Karpas-422 (cell line): ENCODE measurements at regions not wholly inside any gene's neighbourhood (a gene's known extent, or its start where the extent isn't known, plus 50 kb on each side); places are given as distances from the start of the nearest gene placed in this dataset.

Source experiments
- DNase-seq: peaks from one replicate; pipeline ENCODE4 v3.0.0-alpha.2; 2015
- H2AFZ ChIP-seq: fragments of 200-600 bp; sonication (generic); 2 replicates; pipeline ENCODE4 v1.6.1; 2014; ENCODE audit warnings: antibody characterized with exemption, low read length, mixed read lengths
- H3K27ac ChIP-seq: fragments of 200-600 bp; sonication (generic); 2 replicates; pipeline ENCODE4 v1.5.1; 2014; ENCODE audit warnings: mild to moderate bottlenecking, low read length, moderate library complexity
- H3K27me3 ChIP-seq: fragments of 200-600 bp; sonication (generic); 2 replicates; pipeline ENCODE4 v1.6.1; 2014; ENCODE audit warnings: low read length, mixed read lengths
- H3K36me3 ChIP-seq: fragments of 200-600 bp; sonication (generic); 2 replicates; pipeline ENCODE4 v1.6.1; 2014; ENCODE audit warnings: low read length, mixed read lengths; ENCODE audit not compliant: insufficient read depth
- H3K4me1 ChIP-seq: fragments of 200-600 bp; sonication (generic); 2 replicates; pipeline ENCODE4 v1.6.1; 2014; ENCODE audit warnings: mild to moderate bottlenecking, low read length, mixed read lengths
- H3K4me2 ChIP-seq: fragments of 200-600 bp; sonication (generic); 2 replicates; pipeline ENCODE4 v1.6.1; 2014; ENCODE audit warnings: low read length, low read depth, mild to moderate bottlenecking; ENCODE audit not compliant: poor library complexity, severe bottlenecking
- H3K4me3 ChIP-seq: fragments of 200-600 bp; sonication (generic); 2 replicates; pipeline ENCODE4 v1.5.1; 2014; ENCODE audit warnings: mild to moderate bottlenecking, antibody characterized with exemption, low read length, mixed read lengths
- H3K79me2 ChIP-seq: fragments of 200-600 bp; sonication (generic); 2 replicates; pipeline ENCODE4 v1.6.1; 2014; ENCODE audit warnings: mild to moderate bottlenecking, low read length, mixed read lengths
- H3K9ac ChIP-seq: fragments of 200-600 bp; sonication (generic); 2 replicates; pipeline ENCODE4 v1.6.0; 2014; ENCODE audit warnings: low read length
- H3K9me2 ChIP-seq: fragments of 200-600 bp; sonication (generic), shearing (Covaris generic); replicated peaks from 2 replicates; pipeline ENCODE4 v1.6.0; 2014; ENCODE audit warnings: mild to moderate bottlenecking, low read length, moderate library complexity; ENCODE audit not compliant: insufficient read depth
- H3K9me3 ChIP-seq: fragments of 300-700, 200-600 bp; sonication (generic); 2 replicates; pipeline ENCODE4 v1.6.1; 2014; ENCODE audit warnings: low read length, mixed read lengths
- H4K20me1 ChIP-seq: fragments of 200-600 bp; sonication (generic); 2 replicates; pipeline ENCODE4 v1.6.1; 2014; ENCODE audit warnings: mild to moderate bottlenecking, antibody characterized with exemption, low read length, low read depth; ENCODE audit not compliant: insufficient read depth

- no peaks in the 10 kb centered on the region for H3K36me3 ChIP-seq
- no peaks in the 10 kb centered on the region for H3K79me2 ChIP-seq
- DNase-seq: no peak
- H3K4me2 ChIP-seq: no peak overlapping the region
- no peak overlapping the region for H3K9ac ChIP-seq
- H4K20me1 ChIP-seq: no peaks in the 10 kb centered on the region
- no peaks in the 10 kb centered on the region for H3K4me1 ChIP-seq
- no peak overlapping the region for H3K4me3 ChIP-seq
- peaks cover 23% of the 10 kb centered on the region for H3K9me3 ChIP-seq
- no peak overlapping the region for H2AFZ ChIP-seq
- no peaks in the 10 kb centered on the region for H3K9me2 ChIP-seq
- no peak overlapping the region for H3K27ac ChIP-seq
- H3K27me3 ChIP-seq: no peaks in the 10 kb centered on the region
Observed at GRCh38 chr11:41659985-41660384, 200.5 kb upstream of the LRRC4C start.

- H3K79me2 ChIP-seq: no peaks in the 10 kb centered on the region
- no peaks in the 10 kb centered on the region for H3K4me1 ChIP-seq
- H3K9me3 ChIP-seq: peaks cover 23% of the 10 kb centered on the region
- H3K27ac ChIP-seq: no peak overlapping the region
- H3K4me2 ChIP-seq: no peak overlapping the region
- no peak overlapping the region for H2AFZ ChIP-seq
- no peaks in the 10 kb centered on the region for H4K20me1 ChIP-seq
- H3K4me3 ChIP-seq: no peak overlapping the region
- DNase-seq: no peak
- no peaks in the 10 kb centered on the region for H3K27me3 ChIP-seq
- H3K9ac ChIP-seq: no peak overlapping the region
- H3K9me2 ChIP-seq: no peaks in the 10 kb centered on the region
- H3K36me3 ChIP-seq: no peaks in the 10 kb centered on the region
Observed at GRCh38 chr11:41660585-41660984, 201.1 kb upstream of the LRRC4C start.

GRCh38 chr11:41665441-41666360 lies 206.2 kb upstream of the LRRC4C start:
- Histone ChIP-seq H3K36me3 (no peaks in the 10 kb centered on the region), H3K27me3 (no peaks in the 10 kb centered on the region), H3K4me3 (no peak overlapping the region), H3K27ac (no peak overlapping the region), H2AFZ (no peak overlapping the region), H3K4me1 (no peaks in the 10 kb centered on the region), H3K9me3 (peaks cover 17% of the 10 kb centered on the region), H3K79me2 (no peaks in the 10 kb centered on the region), H3K9ac (no peak overlapping the region), H3K4me2 (no peak overlapping the region), H4K20me1 (no peaks in the 10 kb centered on the region), H3K9me2 (no peaks in the 10 kb centered on the region)
- DNase-seq: no peak

DNA sequence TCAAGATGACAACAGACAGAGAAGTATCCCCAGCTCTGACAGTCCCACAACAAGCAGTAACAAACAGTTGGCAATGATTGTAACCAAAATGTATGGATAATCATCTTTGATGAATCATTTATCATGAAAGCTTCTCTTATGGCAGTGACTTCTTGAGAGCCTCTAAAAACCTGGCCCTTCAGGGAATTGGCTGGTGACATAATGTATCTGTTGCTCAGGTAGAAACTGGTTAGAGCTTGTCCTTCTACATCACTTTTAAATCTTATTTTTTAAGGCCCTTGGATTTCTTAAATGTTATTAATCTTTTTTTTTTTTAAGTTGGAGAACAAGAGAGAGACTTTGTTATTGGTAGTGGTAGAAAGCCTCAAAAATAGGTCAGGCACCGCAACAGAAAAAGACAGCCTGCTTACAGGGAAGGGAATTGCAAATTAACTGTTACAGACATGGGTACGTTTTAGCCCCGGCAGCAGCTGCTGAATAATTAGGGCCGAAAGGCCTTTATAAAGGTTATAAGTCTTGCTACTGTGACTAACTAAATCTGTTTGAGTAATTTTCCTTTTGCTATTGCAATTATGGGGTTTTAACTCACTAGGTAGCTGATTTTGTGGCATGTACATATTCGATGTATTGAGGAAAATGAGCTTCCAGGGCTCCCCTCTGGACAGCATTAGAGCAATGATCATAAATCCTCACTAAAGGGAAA lies 207.7 kb upstream of the LRRC4C start:
- no peak overlapping the region for H2AFZ ChIP-seq
- H3K79me2 ChIP-seq: no peaks in the 10 kb centered on the region
- H4K20me1 ChIP-seq: no peaks in the 10 kb centered on the region
- H3K9ac ChIP-seq: no peak overlapping the region
- no peak overlapping the region for H3K4me3 ChIP-seq
- H3K4me1 ChIP-seq: no peaks in the 10 kb centered on the region
- no peak overlapping the region for H3K4me2 ChIP-seq
- no peak for DNase-seq
- H3K27me3 ChIP-seq: no peaks in the 10 kb centered on the region
- H3K9me3 ChIP-seq: peaks cover 18% of the 10 kb centered on the region
- H3K27ac ChIP-seq: no peak overlapping the region
- no peaks in the 10 kb centered on the region for H3K36me3 ChIP-seq
- H3K9me2 ChIP-seq: no peaks in the 10 kb centered on the region

- H3K4me2 ChIP-seq: no peak overlapping the region
- no peak overlapping the region for H3K9ac ChIP-seq
Observed at GRCh38 chr11:41675205-41675604, 215.8 kb upstream of the LRRC4C start.

DNA sequence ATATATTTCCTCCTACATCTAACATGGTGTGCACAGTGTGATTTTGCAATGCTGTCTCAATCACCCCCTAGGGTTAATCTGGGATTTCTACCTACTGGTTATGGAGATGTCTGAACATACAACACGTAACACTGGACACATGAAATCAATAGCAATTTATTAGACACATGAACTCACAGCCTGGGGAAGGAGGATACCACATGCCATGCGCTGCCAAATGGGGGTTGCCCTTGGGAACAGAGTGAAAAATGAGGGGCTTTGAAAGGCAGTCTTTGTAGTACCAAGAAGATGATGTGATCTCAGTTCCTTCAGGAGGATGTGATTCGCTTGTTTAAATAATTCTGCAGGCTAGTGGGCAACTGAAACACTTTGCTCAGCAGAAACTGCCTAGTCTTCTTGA lies 253.6 kb upstream of the LRRC4C start:
- Histone ChIP-seq H4K20me1 (no peaks in the 10 kb centered on the region), H3K4me1 (no peaks in the 10 kb centered on the region), H3K4me3 (no peak overlapping the region), H3K4me2 (no peak overlapping the region), H3K36me3 (no peaks in the 10 kb centered on the region), H3K9me3 (peaks cover 10% of the 10 kb centered on the region), H3K27me3 (no peaks in the 10 kb centered on the region), H3K27ac (no peak overlapping the region), H3K9me2 (no peaks in the 10 kb centered on the region), H3K9ac (no peak overlapping the region), H2AFZ (no peak overlapping the region), H3K79me2 (no peaks in the 10 kb centered on the region)
- no peak for DNase-seq

More at GRCh38 chr11:41675205-41675604, 215.8 kb upstream of the LRRC4C start:
- Histone ChIP-seq H3K4me1 (no peaks in the 10 kb centered on the region), H3K9me2 (no peaks in the 10 kb centered on the region), H3K9me3 (peaks cover 27% of the 10 kb centered on the region), H3K27ac (no peak overlapping the region), H4K20me1 (no peaks in the 10 kb centered on the region), H3K4me3 (no peak overlapping the region), H3K79me2 (no peaks in the 10 kb centered on the region), H2AFZ (no peak overlapping the region), H3K36me3 (no peaks in the 10 kb centered on the region), H3K27me3 (no peaks in the 10 kb centered on the region)
- no peak for DNase-seq

DNA sequence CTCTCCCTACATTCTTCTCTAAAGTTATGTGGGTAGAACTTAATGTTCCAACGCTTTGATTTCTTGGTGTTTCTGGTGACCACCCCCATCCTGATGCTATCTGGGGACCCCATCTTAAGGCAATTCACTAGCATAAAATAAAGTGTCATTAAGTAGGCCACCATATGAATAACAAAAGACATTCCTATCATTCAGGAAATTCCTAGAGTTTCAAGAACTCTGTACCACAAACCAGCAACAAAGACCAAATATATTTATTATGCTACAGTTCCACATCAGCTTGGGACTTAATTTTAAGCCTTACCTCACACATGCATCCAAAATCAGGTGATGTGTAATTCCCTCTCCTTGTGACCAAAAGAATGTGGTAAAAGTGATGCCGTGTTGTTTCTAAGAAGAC lies 254.6 kb upstream of the LRRC4C start:
- no peaks in the 10 kb centered on the region for H3K36me3 ChIP-seq
- no peaks in the 10 kb centered on the region for H3K27me3 ChIP-seq
- H3K27ac ChIP-seq: no peak overlapping the region
- no peaks in the 10 kb centered on the region for H3K79me2 ChIP-seq
- H4K20me1 ChIP-seq: no peaks in the 10 kb centered on the region
- H3K4me3 ChIP-seq: no peak overlapping the region
- no peaks in the 10 kb centered on the region for H3K9me2 ChIP-seq
- H3K4me2 ChIP-seq: no peak overlapping the region
- H3K4me1 ChIP-seq: no peaks in the 10 kb centered on the region
- DNase-seq: no peak
- H3K9me3 ChIP-seq: peaks cover 5% of the 10 kb centered on the region; the same call in 1 of the 2 replicates
- H3K9ac ChIP-seq: no peak overlapping the region
- H2AFZ ChIP-seq: no peak overlapping the region

DNA sequence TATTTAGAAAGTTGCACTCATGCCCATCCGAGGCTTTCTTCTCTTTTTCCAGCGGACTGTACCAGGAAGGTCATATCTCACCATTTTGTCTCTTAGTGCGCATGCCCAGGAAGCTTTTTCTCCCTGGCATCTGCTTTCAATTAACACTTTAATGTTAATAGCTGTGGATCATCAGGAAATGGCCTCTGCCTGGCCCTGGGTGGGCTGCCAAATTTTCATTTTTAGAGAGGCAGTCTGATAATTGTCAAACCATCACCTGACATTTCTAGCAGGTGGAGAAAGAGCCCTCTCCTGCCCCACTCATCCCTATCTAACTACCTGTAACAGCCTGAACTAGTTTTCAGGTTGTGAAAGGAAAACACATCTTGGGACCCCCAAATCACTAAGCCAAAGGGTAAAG lies 257.4 kb upstream of the LRRC4C start:
- H3K4me1 ChIP-seq: no peaks in the 10 kb centered on the region
- H3K4me2 ChIP-seq: no peak overlapping the region
- no peak overlapping the region for H2AFZ ChIP-seq
- no peaks in the 10 kb centered on the region for H3K27me3 ChIP-seq
- no peak overlapping the region for H3K27ac ChIP-seq
- no peak for DNase-seq
- H3K9me3 ChIP-seq: peaks cover 12% of the 10 kb centered on the region
- no peak overlapping the region for H3K4me3 ChIP-seq
- H3K79me2 ChIP-seq: no peaks in the 10 kb centered on the region
- no peaks in the 10 kb centered on the region for H3K9me2 ChIP-seq
- no peaks in the 10 kb centered on the region for H4K20me1 ChIP-seq
- no peak overlapping the region for H3K9ac ChIP-seq
- no peaks in the 10 kb centered on the region for H3K36me3 ChIP-seq
